Upper lobe of left lung (tissue), 4 donors: ENCODE measurements at regions not wholly inside any gene's neighbourhood (a gene's known extent, or its start where the extent isn't known, plus 50 kb on each side); places are given as distances from the start of the nearest gene placed in this dataset.

Source experiments
- POLR2AphosphoS5 ChIP-seq, 2 donors: sonication (generic); formaldehyde crosslinking; IDR thresholded peaks; one replicate each; pipeline ENCODE4 v1.5.1; 2017; ENCODE audit warnings: antibody characterized with exemption in 2 of 2
- TF ChIP-seq, protein P1 (sequence below), 6 experiments: fragments of 450-650 bp in 4 of 6; fragments of 200-600 bp in 2 of 6; sonication (generic) in 2 of 6; IDR thresholded peaks; one replicate each; pipeline ENCODE4 v1.5.1; 2016 to 2019; ENCODE audit warnings: antibody characterized with exemption in 6 of 6

- TF ChIP-seq POLR2AphosphoS5 (IDR thresholded peaks at IDR 0.05) = no peak
- TF ChIP-seq, protein P1, sequence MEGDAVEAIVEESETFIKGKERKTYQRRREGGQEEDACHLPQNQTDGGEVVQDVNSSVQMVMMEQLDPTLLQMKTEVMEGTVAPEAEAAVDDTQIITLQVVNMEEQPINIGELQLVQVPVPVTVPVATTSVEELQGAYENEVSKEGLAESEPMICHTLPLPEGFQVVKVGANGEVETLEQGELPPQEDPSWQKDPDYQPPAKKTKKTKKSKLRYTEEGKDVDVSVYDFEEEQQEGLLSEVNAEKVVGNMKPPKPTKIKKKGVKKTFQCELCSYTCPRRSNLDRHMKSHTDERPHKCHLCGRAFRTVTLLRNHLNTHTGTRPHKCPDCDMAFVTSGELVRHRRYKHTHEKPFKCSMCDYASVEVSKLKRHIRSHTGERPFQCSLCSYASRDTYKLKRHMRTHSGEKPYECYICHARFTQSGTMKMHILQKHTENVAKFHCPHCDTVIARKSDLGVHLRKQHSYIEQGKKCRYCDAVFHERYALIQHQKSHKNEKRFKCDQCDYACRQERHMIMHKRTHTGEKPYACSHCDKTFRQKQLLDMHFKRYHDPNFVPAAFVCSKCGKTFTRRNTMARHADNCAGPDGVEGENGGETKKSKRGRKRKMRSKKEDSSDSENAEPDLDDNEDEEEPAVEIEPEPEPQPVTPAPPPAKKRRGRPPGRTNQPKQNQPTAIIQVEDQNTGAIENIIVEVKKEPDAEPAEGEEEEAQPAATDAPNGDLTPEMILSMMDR (IDR thresholded peaks at IDR 0.05) = no peak
Measured at GRCh38 chr20:24780674-24781417, 168.2 kb upstream of the CST7 start.
